Neuronal stem cell (in vitro differentiated cells): ENCODE measurements at regions not wholly inside any gene's neighbourhood (a gene's known extent, or its start where the extent isn't known, plus 50 kb on each side); places are given as distances from the start of the nearest gene placed in this dataset.

Experiments
- DNase-seq: peaks from one replicate; pipeline ENCODE4 v3.0.0-alpha.2; 2013; ENCODE audit warnings: low spot score
- H2AFZ ChIP-seq: one replicate; pipeline ENCODE4 v1.6.1; 2013; ENCODE audit warnings: mild to moderate bottlenecking, low read length, inconsistent platforms
- H2AK5ac ChIP-seq: 2 replicates; pipeline ENCODE4 v1.6.1; 2013; ENCODE audit warnings: low read depth, mild to moderate bottlenecking, inconsistent platforms, low read length, moderate library complexity, mixed read lengths
- H2BK120ac ChIP-seq: 2 replicates; pipeline ENCODE4 v1.6.1; 2013; ENCODE audit warnings: low read depth, mild to moderate bottlenecking, inconsistent platforms, low read length, moderate library complexity, mixed read lengths
- H2BK12ac ChIP-seq: one replicate; pipeline ENCODE4 v1.6.1; 2013; ENCODE audit warnings: low read length, inconsistent platforms
- H2BK15ac ChIP-seq: 2 replicates; pipeline ENCODE4 v1.6.1; 2013; ENCODE audit warnings: mild to moderate bottlenecking, low read length, inconsistent platforms, mixed read lengths
- H2BK5ac ChIP-seq: one replicate; pipeline ENCODE4 v1.6.1; 2013; ENCODE audit warnings: inconsistent platforms, mild to moderate bottlenecking, low read length, moderate library complexity
- H3K14ac ChIP-seq: one replicate; pipeline ENCODE4 v1.6.1; 2013; ENCODE audit warnings: low read length, inconsistent platforms
- H3K18ac ChIP-seq: 2 replicates; pipeline ENCODE4 v1.6.1; 2013; ENCODE audit warnings: low read length, inconsistent platforms
- H3K23ac ChIP-seq: 2 replicates; pipeline ENCODE4 v1.6.1; 2013; ENCODE audit warnings: low read depth, mild to moderate bottlenecking, mixed read lengths, low read length, inconsistent platforms; ENCODE audit not compliant: poor library complexity
- H3K27ac ChIP-seq: replicated peaks from 3 replicates; pipeline ENCODE4 v1.5.1; 2013; ENCODE audit warnings: low read length, inconsistent platforms
- H3K27me3 ChIP-seq, 3 experiments: 2 replicates each; pipeline ENCODE4 v1.6.1; 2013; ENCODE audit warnings: low read length in 3 of 3, mild to moderate bottlenecking in 2 of 3, inconsistent platforms in 1 of 3, low read depth in 1 of 3, mixed read lengths in 1 of 3, moderate library complexity in 1 of 3; ENCODE audit not compliant: control insufficient read depth in 3 of 3, insufficient read depth in 3 of 3
- H3K36me3 ChIP-seq, 2 donors: replicated peaks in 1 of 2; 2 replicates each; pipeline ENCODE4 v1.6.1; 2013; ENCODE audit warnings: low read length in 2 of 2; ENCODE audit not compliant: control insufficient read depth in 2 of 2, insufficient read depth in 2 of 2
- H3K4ac ChIP-seq: 2 replicates; pipeline ENCODE4 v1.6.1; 2013; ENCODE audit warnings: inconsistent platforms, mild to moderate bottlenecking, low read length, moderate library complexity
- H3K4me1 ChIP-seq, 2 donors: 1 replicate in 1 of 2; 2 replicates in 1 of 2; pipeline ENCODE4 v1.6.1; 2013; ENCODE audit warnings: low read length in 2 of 2, low read depth in 1 of 2; ENCODE audit not compliant: control insufficient read depth in 2 of 2, insufficient read depth in 1 of 2
- H3K4me2 ChIP-seq: one replicate; pipeline ENCODE4 v1.6.1; 2013; ENCODE audit warnings: mild to moderate bottlenecking, low read length, inconsistent platforms; ENCODE audit not compliant: insufficient read depth, poor library complexity, severe bottlenecking
- H3K4me3 ChIP-seq, 2 donors: 2 replicates each; pipeline ENCODE4 v1.5.1; 2013; ENCODE audit warnings: low read length in 2 of 2, mild to moderate bottlenecking in 2 of 2, inconsistent platforms in 1 of 2, moderate library complexity in 1 of 2
- H3K79me1 ChIP-seq: one replicate; pipeline ENCODE4 v1.6.1; 2013; ENCODE audit warnings: low read depth, mild to moderate bottlenecking, inconsistent platforms, low read length, moderate library complexity
- H3K9ac ChIP-seq: one replicate; pipeline ENCODE4 v1.6.1; 2013; ENCODE audit warnings: mild to moderate bottlenecking, low read depth, low read length, inconsistent platforms; ENCODE audit not compliant: poor library complexity
- H3K9me3 ChIP-seq, 2 donors: replicated peaks in 1 of 2; 2 replicates each; pipeline versions ENCODE3 to v1.6.1; 2013; ENCODE audit warnings: low read length in 2 of 2, mild to moderate bottlenecking in 2 of 2, inconsistent platforms in 1 of 2, low read depth in 1 of 2, mixed read lengths in 1 of 2, moderate library complexity in 1 of 2; ENCODE audit not compliant: control insufficient read depth in 2 of 2, insufficient read depth in 1 of 2
- H4K8ac ChIP-seq: one replicate; pipeline ENCODE4 v1.6.1; 2013; ENCODE audit warnings: low read depth, mild to moderate bottlenecking, inconsistent platforms, low read length, moderate library complexity
- H4K91ac ChIP-seq: one replicate; pipeline ENCODE4 v1.6.1; 2013; ENCODE audit warnings: low read length, low read depth, mild to moderate bottlenecking, inconsistent platforms; ENCODE audit not compliant: poor library complexity
- WGBS, 2 donors: extraction: QIAGEN DNeasy Blood & Tissue Kit; methylation state at CpG; one replicate each; pipeline ENCODE4 v1.1.7; 2013; ENCODE audit warnings: missing lambda C conversion rate in 2 of 2, mixed read lengths in 1 of 2; ENCODE audit not compliant: insufficient read length in 2 of 2, insufficient replicate concordance in 1 of 2; ENCODE audit errors: extremely low coverage in 2 of 2; 5-methylcytosine and 5-hydroxymethylcytosine counted together

- H3K4me3 ChIP-seq = no peak overlapping the region
- no peak overlapping the region for H2BK12ac ChIP-seq
- H3K27ac ChIP-seq = no peak overlapping the region
- no peak overlapping the region for H2BK5ac ChIP-seq
- H4K8ac ChIP-seq = no peak overlapping the region
- H4K91ac ChIP-seq = no peak overlapping the region
- WGBS, 2 donors = no CpG with 5 or more reads among the region's 5 CpGs
- peaks cover 0 to 2% of the 10 kb centered on the region in 2 donors for H3K9me3 ChIP-seq
- DNase-seq = no peak
- H2BK120ac ChIP-seq = no peak overlapping the region
- H3K9ac ChIP-seq = no peak overlapping the region
- no peaks in the 10 kb centered on the region for H3K4me1 ChIP-seq
- no peaks in the 10 kb centered on the region for H3K36me3 ChIP-seq
- no peak overlapping the region for H3K4ac ChIP-seq
- H3K27me3 ChIP-seq = no peaks in the 10 kb centered on the region
- no peaks in the 10 kb centered on the region for H3K79me1 ChIP-seq
- no peak overlapping the region for H2AK5ac ChIP-seq
- no peak overlapping the region for H2BK15ac ChIP-seq
- no peak overlapping the region for H3K18ac ChIP-seq
- no peak overlapping the region for H3K4me2 ChIP-seq
- no peak overlapping the region for H3K23ac ChIP-seq
- no peak overlapping the region for H2AFZ ChIP-seq
- H3K14ac ChIP-seq = no peak overlapping the region
Measured at GRCh38 chrY:12285608-12286007, 415.4 kb upstream of the USP9Y start.

- Histone ChIP-seq H3K23ac (no peak overlapping the region), H3K4me1 (no peaks in the 10 kb centered on the region), H2AFZ (no peak overlapping the region), H3K36me3 (no peaks in the 10 kb centered on the region), H3K27me3 (no peaks in the 10 kb centered on the region), H3K9me3 (peaks cover 0 to 2% of the 10 kb centered on the region in 2 donors), H4K91ac (no peak overlapping the region), H4K8ac (no peak overlapping the region), H3K14ac (no peak overlapping the region), H2AK5ac (no peak overlapping the region), H2BK120ac (no peak overlapping the region), H3K4me3 (no peak overlapping the region), H2BK5ac (no peak overlapping the region), H3K9ac (no peak overlapping the region), H3K4me2 (no peak overlapping the region), H3K27ac (no peak overlapping the region), H3K4ac (no peak overlapping the region), H2BK12ac (no peak overlapping the region), H3K79me1 (no peaks in the 10 kb centered on the region), H3K18ac (no peak overlapping the region), H2BK15ac (no peak overlapping the region)
- DNase-seq = no peak
- WGBS, 2 donors = no CpG with 5 or more reads among the region's 3 CpGs
Measured at GRCh38 chrY:12288919-12289318, 412.1 kb upstream of the USP9Y start.

- WGBS, 2 donors = no CpG with 5 or more reads among the region's 1 CpG
- H3K36me3 ChIP-seq = no peaks in the 10 kb centered on the region
Measured at GRCh38 chrY:12289415-12289814, 411.6 kb upstream of the USP9Y start.

GRCh38 chrY:12292542-12292941, 408.5 kb upstream of the USP9Y start:
- Histone ChIP-seq H3K79me1 (no peaks in the 10 kb centered on the region), H3K14ac (no peak overlapping the region), H4K8ac (no peak overlapping the region), H2AFZ (no peak overlapping the region), H3K9ac (no peak overlapping the region), H4K91ac (no peak overlapping the region), H3K27me3 (no peaks in the 10 kb centered on the region), H2BK5ac (no peak overlapping the region), H3K4me1 (no peaks in the 10 kb centered on the region), H3K4ac (no peak overlapping the region), H2BK120ac (no peak overlapping the region), H3K18ac (no peak overlapping the region), H3K4me2 (no peak overlapping the region), H3K36me3 (no peaks in the 10 kb centered on the region), H3K4me3 (no peak overlapping the region), H3K9me3 (peaks cover 0 to 2% of the 10 kb centered on the region in 2 donors), H2BK12ac (no peak overlapping the region), H2BK15ac (no peak overlapping the region), H2AK5ac (no peak overlapping the region), H3K23ac (no peak overlapping the region), H3K27ac (no peak overlapping the region)
- DNase-seq = no peak

More at GRCh38 chrY:12289415-12289814, 411.6 kb upstream of the USP9Y start:
- H2BK120ac ChIP-seq = no peak overlapping the region
- H3K4me2 ChIP-seq = no peak overlapping the region
- H3K4me3 ChIP-seq = no peak overlapping the region
- H4K8ac ChIP-seq = no peak overlapping the region
- H3K27ac ChIP-seq = no peak overlapping the region
- DNase-seq = no peak
- no peak overlapping the region for H3K23ac ChIP-seq
- no peaks in the 10 kb centered on the region for H3K79me1 ChIP-seq
- H3K4ac ChIP-seq = no peak overlapping the region
- H3K14ac ChIP-seq = no peak overlapping the region
- H2BK12ac ChIP-seq = no peak overlapping the region
- no peaks in the 10 kb centered on the region for H3K27me3 ChIP-seq
- H3K9ac ChIP-seq = no peak overlapping the region
- H2BK5ac ChIP-seq = no peak overlapping the region
- no peak overlapping the region for H3K18ac ChIP-seq
- H2AFZ ChIP-seq = no peak overlapping the region
- no peak overlapping the region for H2AK5ac ChIP-seq
- no peak overlapping the region for H4K91ac ChIP-seq
- no peaks in the 10 kb centered on the region for H3K4me1 ChIP-seq
- H2BK15ac ChIP-seq = no peak overlapping the region
- H3K9me3 ChIP-seq = peaks cover 0 to 2% of the 10 kb centered on the region in 2 donors
